CD4-positive, alpha-beta T cell (primary cell): ENCODE measurements at regions not wholly inside any gene's neighbourhood (a gene's known extent, or its start where the extent isn't known, plus 50 kb on each side); places are given as distances from the start of the nearest gene placed in this dataset.

Source experiments
- ATAC-seq: fragments of 200-7000 bp; cut with Tn5 transposase; one replicate; pipeline ENCODE4 v1.10.0; 2022; ENCODE audit warnings: mild to moderate bottlenecking; ENCODE audit not compliant: poor library complexity
- CTCF ChIA-PET: fragments of 350-600 bp; sonication (Branson Sonifier 250); formaldehyde crosslinking; loops from one replicate; lab custom pipeline; 2021; ENCODE audit warnings: antibody characterized with exemption, inconsistent platforms; lab: Charles Lee
- POLR2A ChIA-PET: fragments of 350-600 bp; sonication (Branson Sonifier 250); formaldehyde crosslinking; loops from one replicate; lab custom pipeline; 2021; ENCODE audit warnings: antibody characterized with exemption, inconsistent platforms; lab: Charles Lee
- DNase-seq, 14 experiments: peaks; one replicate each; pipeline ENCODE4 v3.0.0-alpha.2; 2013 to 2020; ENCODE audit warnings: mixed read lengths in 2 of 14
- H3K27ac ChIP-seq, 2 donors: one replicate each; pipeline versions ENCODE4 v1.5.1 to v1.7.0; 2013; ENCODE audit warnings: low read length in 2 of 2, low read depth in 1 of 2, mild to moderate bottlenecking in 1 of 2
- H3K27me3 ChIP-seq, 2 experiments: 1 replicate in 1 of 2; 2 replicates in 1 of 2; pipeline versions ENCODE4 v1.6.1 to v1.7.0; 2013; ENCODE audit warnings: low read length in 2 of 2, control low read depth in 1 of 2, mild to moderate bottlenecking in 1 of 2, moderate library complexity in 1 of 2; ENCODE audit not compliant: insufficient read depth in 2 of 2, control insufficient read depth in 1 of 2
- H3K36me3 ChIP-seq: one replicate; pipeline ENCODE4 v1.6.1; 2013; ENCODE audit warnings: low read length, control low read depth; ENCODE audit not compliant: insufficient read depth
- H3K4me1 ChIP-seq: one replicate; pipeline ENCODE4 v1.6.1; 2013; ENCODE audit warnings: low read length, control low read depth; ENCODE audit not compliant: insufficient read depth
- H3K4me3 ChIP-seq: one replicate; pipeline ENCODE4 v1.5.1; 2013; ENCODE audit warnings: mild to moderate bottlenecking, low read length, moderate library complexity
- H3K9me3 ChIP-seq, 2 experiments: 1 replicate in 1 of 2; 2 replicates in 1 of 2; pipeline versions ENCODE4 v1.6.1 to v1.7.0; 2013; ENCODE audit warnings: low read length in 2 of 2, mild to moderate bottlenecking in 2 of 2, control low read depth in 1 of 2, moderate library complexity in 1 of 2; ENCODE audit not compliant: control insufficient read depth in 1 of 2, insufficient read depth in 1 of 2
- H3K27ac Mint-ChIP-seq: one replicate; pipeline ENCODE4 v1.8.0; 2020; ENCODE audit warnings: mixed read lengths
- H3K27me3 Mint-ChIP-seq: one replicate; pipeline ENCODE4 v1.8.0; 2021; ENCODE audit warnings: mixed read lengths
- H3K36me3 Mint-ChIP-seq: one replicate; pipeline ENCODE4 v1.8.0; 2021; ENCODE audit warnings: low read depth, mixed read lengths
- H3K4me1 Mint-ChIP-seq: one replicate; pipeline ENCODE4 v1.8.0; 2021; ENCODE audit warnings: low read depth, mixed read lengths
- H3K4me3 Mint-ChIP-seq: one replicate; pipeline ENCODE4 v1.8.0; 2020; ENCODE audit warnings: mild to moderate bottlenecking, mixed read lengths
- H3K9me3 Mint-ChIP-seq: one replicate; pipeline ENCODE4 v1.8.0; 2020; ENCODE audit warnings: mixed read lengths
- intact Hi-C, 2 experiments: fragments of 100-400 bp; cut with DNase I in 1 of 2; cut with micrococcal nuclease in 1 of 2; formaldehyde crosslinking; loops; one replicate each; pipeline versions ENCODE4 v1.15.1 to v1.9.0; 2023 to 2025; cut with DNase I, micrococcal nuclease
- TF ChIP-seq, protein P1 (sequence below): fragments of 200-600 bp; IDR thresholded peaks from one replicate; pipeline ENCODE4 v1.8.0; 2022; ENCODE audit warnings: antibody characterized with exemption, mild to moderate bottlenecking

DNA sequence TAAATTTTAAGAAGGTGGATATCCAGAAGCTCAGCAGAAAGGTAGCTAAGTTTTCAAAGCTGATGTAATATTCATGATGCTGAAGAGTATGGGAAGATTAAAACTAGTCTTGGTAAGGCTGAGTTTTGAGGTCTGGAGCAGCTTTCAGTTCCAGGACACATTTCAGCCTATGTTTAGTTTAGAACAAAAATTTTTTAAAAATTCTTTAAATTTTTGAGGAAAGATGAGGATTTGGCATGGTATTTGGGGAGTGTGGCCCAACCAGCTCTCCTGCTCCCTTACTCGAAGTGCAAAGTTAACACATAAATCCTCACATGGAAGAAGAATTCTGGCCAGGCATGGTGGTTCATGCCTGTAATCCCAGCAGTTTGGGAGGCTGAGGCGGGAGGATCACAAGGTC, 1039.1 kb downstream of the NAALADL2 start:
- no peak overlapping the region for H3K27ac Mint-ChIP-seq
- no peak overlapping the region for H3K4me3 Mint-ChIP-seq
- TF ChIP-seq, protein P1, sequence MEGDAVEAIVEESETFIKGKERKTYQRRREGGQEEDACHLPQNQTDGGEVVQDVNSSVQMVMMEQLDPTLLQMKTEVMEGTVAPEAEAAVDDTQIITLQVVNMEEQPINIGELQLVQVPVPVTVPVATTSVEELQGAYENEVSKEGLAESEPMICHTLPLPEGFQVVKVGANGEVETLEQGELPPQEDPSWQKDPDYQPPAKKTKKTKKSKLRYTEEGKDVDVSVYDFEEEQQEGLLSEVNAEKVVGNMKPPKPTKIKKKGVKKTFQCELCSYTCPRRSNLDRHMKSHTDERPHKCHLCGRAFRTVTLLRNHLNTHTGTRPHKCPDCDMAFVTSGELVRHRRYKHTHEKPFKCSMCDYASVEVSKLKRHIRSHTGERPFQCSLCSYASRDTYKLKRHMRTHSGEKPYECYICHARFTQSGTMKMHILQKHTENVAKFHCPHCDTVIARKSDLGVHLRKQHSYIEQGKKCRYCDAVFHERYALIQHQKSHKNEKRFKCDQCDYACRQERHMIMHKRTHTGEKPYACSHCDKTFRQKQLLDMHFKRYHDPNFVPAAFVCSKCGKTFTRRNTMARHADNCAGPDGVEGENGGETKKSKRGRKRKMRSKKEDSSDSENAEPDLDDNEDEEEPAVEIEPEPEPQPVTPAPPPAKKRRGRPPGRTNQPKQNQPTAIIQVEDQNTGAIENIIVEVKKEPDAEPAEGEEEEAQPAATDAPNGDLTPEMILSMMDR: no peak

DNA sequence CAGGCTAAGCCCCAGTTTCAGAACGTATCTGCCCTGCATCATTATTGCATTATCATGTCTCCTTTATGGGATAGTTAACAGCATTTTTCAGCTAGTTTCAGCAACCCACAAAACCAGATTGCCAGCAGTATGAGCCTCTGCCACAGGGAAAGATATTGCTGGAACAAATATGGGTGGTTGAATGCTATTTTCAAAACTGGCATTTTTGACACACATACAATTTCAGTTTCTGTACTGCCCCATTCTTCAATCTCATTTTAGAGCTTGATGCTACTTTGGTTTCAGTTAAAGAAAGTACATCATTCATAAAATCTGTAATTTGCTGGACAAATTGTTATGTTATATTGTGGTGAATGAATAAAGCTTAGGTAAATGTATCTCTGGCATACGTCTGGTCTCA, 1037.5 kb downstream of the NAALADL2 start:
- H3K9me3 Mint-ChIP-seq: peaks cover 5% of the 10 kb centered on the region
- no peaks in the 10 kb centered on the region for H3K27me3 Mint-ChIP-seq
- H3K36me3 ChIP-seq: no peaks in the 10 kb centered on the region
- ChIA-PET CTCF (no interaction called here), POLR2A (interaction anchor here (0.6 kb wide), 1 partner anchor 99 kb away, joined by 3 read pairs; no protein-coding TSS in a partner anchor)
- TF ChIP-seq, protein P1: no peak
- H3K27ac Mint-ChIP-seq: no peak overlapping the region
- no peak for ATAC-seq
- DNase-seq: no peak
- intact Hi-C loops: no loop called here
- H3K9me3 ChIP-seq: peaks cover 0 to 10% of the 10 kb centered on the region in 2 experiments
- H3K27me3 ChIP-seq: no peaks in the 10 kb centered on the region
- no peak overlapping the region for H3K4me3 ChIP-seq
- H3K4me1 Mint-ChIP-seq: no peaks in the 10 kb centered on the region
- H3K4me1 ChIP-seq: no peaks in the 10 kb centered on the region
- no peak overlapping the region for H3K27ac ChIP-seq
- no peaks in the 10 kb centered on the region for H3K36me3 Mint-ChIP-seq
- H3K4me3 Mint-ChIP-seq: no peak overlapping the region

More for the DNA sequence above, 1039.1 kb downstream of the NAALADL2 start:
- no peaks in the 10 kb centered on the region for H3K27me3 Mint-ChIP-seq
- peaks cover 12% of the 10 kb centered on the region for H3K9me3 Mint-ChIP-seq
- H3K27ac ChIP-seq: no peak overlapping the region
- no peaks in the 10 kb centered on the region for H3K4me1 ChIP-seq
- H3K4me1 Mint-ChIP-seq: no peaks in the 10 kb centered on the region
- intact Hi-C loops: no loop called here
- CTCF ChIA-PET: no interaction called here
- no peaks in the 10 kb centered on the region for H3K36me3 ChIP-seq
- peaks cover 0 to 9% of the 10 kb centered on the region in 2 experiments for H3K9me3 ChIP-seq
- DNase-seq (no peak), ATAC-seq (no peak)
- no peak overlapping the region for H3K4me3 ChIP-seq
- H3K36me3 Mint-ChIP-seq: no peaks in the 10 kb centered on the region
- POLR2A ChIA-PET: no interaction called here
- H3K27me3 ChIP-seq: no peaks in the 10 kb centered on the region

DNA sequence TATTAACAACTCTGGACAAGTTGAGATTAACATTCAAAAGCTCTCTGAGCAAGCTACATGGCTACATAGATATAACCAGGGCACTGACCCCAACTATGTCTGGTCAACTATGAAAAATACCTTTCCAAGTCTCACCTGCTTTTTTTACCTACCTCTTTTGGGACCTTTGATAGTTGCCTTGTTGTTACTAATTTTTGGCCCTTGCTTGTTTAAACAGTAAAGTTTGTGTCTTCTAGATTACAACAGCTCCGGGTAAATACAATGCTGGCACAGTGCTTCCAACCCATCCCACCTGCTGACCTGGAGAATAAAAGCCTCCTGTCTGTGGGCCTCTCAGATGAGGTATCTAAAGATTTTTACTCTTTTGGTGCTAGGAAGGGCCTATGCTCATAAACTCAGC, 1036.6 kb downstream of the NAALADL2 start:
- H3K4me3 Mint-ChIP-seq: no peak overlapping the region
- Histone ChIP-seq H3K36me3 (no peaks in the 10 kb centered on the region), H3K27me3 (no peaks in the 10 kb centered on the region), H3K9me3 (peaks cover 0 to 15% of the 10 kb centered on the region in 2 experiments), H3K4me3 (no peak overlapping the region), H3K27ac (no peak overlapping the region), H3K4me1 (no peaks in the 10 kb centered on the region)
- H3K9me3 Mint-ChIP-seq: peaks cover 5% of the 10 kb centered on the region
- ATAC-seq (no peak), DNase-seq (no peak)
- no peaks in the 10 kb centered on the region for H3K4me1 Mint-ChIP-seq
- TF ChIP-seq, protein P1: no peak
- CTCF ChIA-PET: no interaction called here
- no peak overlapping the region for H3K27ac Mint-ChIP-seq
- POLR2A ChIA-PET: no interaction called here
- H3K36me3 Mint-ChIP-seq: no peaks in the 10 kb centered on the region
- intact Hi-C loops: no loop called here
- H3K27me3 Mint-ChIP-seq: no peaks in the 10 kb centered on the region
